HG03558 (cell line): ENCODE measurements at regions not wholly inside any gene's neighbourhood (a gene's known extent, or its start where the extent isn't known, plus 50 kb on each side); places are given as distances from the start of the nearest gene placed in this dataset.
"Not testable (repeated sequence)": the region's sequence is repeated elsewhere in the genome, so short reads cannot be mapped to it uniquely, and the experiment has no call there.

Experiments
- ATAC-seq: cut with Tn5 transposase; IDR thresholded peaks from one replicate; pipeline ENCODE4 v1.9.1; 2021; ENCODE audit warnings: moderate number of reproducible peaks; ENCODE audit not compliant: unreplicated experiment; ENCODE audit errors: extremely low read depth

DNA sequence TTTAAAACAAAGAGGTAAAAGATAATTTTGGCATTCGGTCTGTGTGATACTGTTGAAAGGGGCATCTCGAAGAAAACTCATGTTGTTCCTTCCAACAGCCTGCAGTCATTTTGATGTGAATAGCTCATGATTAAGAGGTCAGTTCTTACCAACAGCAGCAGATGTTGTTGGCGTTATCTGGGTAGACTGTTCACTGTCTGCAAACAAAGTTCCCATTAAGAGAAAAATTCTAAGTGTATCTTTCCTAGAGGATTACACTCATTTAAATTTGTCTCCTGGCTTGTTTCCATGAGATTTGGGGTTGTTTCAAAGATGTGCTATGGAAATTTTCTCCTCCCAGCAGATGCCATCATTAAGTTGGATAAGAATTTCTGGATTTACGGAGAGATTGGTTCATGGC, 138.2 kb upstream of the RORB start:
- ATAC-seq = no peak

GRCh38 chr9:74361508-74361907, 135.6 kb upstream of the RORB start:
- no peak for ATAC-seq

- ATAC-seq = no peak
Measured at GRCh38 chr9:74362423-74362822, 134.7 kb upstream of the RORB start.

DNA sequence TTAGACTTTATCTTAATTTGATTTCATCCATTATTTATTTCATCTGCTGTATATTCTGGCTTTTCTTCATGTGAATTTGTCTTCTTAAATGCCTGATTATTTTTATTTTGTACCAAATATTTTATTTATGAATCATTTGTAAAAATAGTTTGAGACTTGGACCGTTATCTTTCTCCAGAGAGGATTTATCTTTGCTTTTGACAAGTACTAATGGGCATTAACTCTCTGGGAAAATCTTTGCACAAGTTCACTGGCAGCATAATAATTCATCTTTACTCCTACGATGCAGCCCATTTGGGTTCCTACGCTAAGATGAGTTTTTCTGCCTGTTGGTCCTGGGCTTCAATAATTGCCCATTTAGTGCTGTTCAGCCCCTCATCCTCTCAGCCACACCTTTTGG, 131.0 kb upstream of the RORB start:
- ATAC-seq = no peak

- ATAC-seq = no peak
Measured at GRCh38 chr9:74369844-74370243, 127.3 kb upstream of the RORB start.

- ATAC-seq = no peak
Measured at GRCh38 chr9:74373348-74373747, 123.8 kb upstream of the RORB start.

- no peak for ATAC-seq
Measured at GRCh38 chr9:74379718-74380117, 117.4 kb upstream of the RORB start.

DNA sequence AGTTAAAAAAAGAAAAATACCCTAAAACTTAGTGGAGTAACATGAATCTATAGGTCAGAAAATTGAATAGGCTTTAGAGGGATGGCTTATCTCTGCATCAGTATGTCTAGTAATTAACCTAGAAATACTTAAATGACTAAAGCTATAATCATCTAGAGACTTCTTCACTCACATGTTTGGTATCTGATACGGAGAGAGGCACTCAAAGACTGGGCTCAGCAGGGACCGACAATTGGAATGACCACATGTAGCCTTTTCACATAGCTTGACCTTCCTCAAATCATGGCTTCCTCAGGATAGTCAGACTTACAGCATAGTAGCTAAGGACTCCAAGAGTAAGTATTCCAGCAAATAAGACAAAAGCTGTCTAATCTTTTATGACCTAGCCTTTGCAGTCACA, 105.3 kb upstream of the RORB start:
- ATAC-seq = no peak

DNA sequence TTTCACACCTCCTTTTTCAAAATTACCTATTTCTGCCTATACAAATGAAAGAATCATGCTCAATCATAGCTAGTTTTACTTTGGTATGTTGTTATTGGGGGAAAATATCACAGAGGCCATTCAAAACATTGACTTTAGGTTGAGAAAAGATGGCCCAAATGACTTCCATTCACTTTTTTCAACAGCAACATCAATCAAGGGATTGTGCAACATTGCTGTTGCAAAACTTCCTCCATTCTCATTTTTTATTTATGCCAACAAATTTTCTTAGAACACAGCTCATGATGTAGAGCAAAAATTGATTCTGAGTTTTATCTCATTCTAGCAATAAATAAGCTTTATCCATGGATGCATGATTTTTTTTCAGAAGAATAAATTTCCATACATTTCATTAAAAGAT, 93.6 kb upstream of the RORB start:
- no peak for ATAC-seq

DNA sequence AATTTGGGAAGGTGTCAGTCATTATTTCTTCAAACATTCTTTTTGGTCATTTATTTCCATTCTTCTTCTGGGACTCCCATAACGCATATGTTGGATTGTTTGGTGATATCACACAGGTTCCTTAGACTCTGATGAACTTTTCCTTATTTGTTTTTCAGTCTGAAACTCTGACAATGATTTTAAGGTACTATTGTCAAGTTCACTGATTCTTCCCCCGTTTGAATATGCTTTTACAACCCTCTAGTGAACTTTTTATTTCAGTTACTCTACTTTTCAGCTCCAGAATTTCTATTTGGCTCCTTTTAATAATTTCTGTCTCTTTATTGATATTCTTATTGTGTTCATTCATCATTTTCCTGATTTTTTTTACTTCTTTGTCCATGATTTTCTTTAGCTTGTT, 92.5 kb upstream of the RORB start:
- ATAC-seq = no peak

DNA sequence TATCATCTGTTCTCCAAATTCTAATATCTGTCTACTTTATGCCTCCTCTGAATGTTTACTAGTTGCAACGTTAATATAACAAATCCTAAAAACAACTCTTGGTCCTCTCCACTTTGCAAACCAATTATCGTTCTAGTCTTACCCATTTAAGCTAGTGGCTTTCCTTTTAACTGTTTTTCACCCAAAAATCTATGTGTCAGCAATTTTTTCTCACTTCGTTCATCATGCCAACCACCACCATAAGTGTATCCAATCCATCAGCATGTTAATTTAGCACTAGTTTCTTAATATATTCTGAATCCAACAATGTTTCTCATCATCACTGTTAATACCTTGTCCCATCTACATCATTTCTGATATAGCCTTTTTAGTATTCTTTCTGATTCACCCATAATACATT, 90.0 kb upstream of the RORB start:
- no peak for ATAC-seq

- ATAC-seq = no peak
Measured at GRCh38 chr9:74412236-74412979, 84.7 kb upstream of the RORB start.

DNA sequence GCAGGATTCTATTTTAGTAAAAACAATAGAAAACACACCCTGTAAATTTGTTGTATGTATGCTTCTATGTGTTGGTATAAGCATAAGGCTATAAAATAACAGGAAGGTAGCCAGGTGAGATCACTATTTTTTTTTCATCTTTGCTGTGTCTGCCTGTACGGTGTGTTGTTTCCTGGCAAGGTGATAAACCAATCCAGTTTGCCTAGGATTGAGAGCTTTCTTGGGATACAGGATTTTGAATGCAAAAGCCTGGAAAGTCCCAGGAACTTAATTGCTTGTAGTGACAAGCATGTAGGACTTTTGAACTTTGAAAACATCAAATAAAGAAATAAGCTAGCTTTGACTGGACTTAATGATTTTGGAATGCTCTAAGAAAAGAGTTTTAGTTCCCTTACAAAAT, 83.3 kb upstream of the RORB start:
- ATAC-seq = no peak

DNA sequence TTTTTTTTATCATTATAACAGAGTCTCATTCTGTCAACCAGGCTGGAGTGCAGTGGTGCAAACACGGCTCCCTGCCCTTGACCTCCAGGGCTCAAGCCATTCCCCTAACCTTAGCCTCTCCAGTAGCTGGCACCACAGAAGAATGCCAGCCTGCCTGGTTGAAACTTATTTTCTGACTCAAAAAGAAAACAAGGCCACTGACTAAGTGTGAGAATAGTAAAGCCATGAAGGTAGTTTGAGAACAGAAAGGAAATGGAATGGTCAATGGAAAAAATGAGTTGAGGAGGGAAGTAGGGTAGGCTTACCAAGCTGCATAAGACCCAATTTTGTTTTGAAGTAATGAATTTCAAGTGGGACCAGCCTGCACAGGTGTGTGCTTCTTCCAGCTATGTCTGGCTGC, 82.8 kb upstream of the RORB start:
- ATAC-seq = no peak

DNA sequence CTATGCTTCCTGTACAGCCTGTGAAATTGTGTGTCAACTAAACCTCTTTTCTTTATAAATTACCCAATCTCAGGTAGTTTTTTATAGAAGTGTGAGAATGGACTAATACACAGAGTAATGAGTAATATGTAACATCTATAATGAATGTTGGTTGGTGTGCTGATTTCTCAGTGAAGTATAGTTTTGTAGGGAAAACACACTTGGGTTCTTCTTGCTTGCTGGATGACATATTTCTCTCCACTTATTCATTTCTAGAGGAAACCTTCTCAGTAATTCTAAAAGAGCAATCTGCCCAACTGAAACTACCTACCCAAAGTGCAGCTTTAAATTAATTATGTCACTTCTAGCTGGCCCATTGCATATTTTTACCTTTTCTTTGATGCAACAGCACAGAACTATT, 81.1 kb upstream of the RORB start:
- no peak for ATAC-seq

DNA sequence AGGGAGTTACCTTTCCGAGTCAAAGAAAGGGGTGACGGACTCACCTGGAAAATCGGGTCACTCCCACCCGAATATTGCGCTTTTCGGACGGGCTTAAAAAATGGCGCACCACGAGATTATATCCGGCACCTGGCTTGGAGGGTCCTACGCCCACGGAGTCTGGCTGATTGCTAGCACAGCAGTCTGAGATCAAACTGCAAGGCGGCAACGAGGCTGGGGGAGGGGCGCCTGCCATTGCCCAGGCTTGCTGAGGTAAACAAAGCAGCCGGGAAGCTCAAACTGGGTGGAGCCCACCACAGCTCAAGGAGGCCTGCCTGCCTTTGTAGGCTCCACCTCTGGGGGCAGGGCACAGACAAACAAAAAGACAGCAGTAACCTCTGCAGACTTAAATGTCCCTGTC, 72.6 kb upstream of the RORB start:
- ATAC-seq = not testable (repeated sequence)

GRCh38 chr9:74431467-74431866, 65.7 kb upstream of the RORB start:
- ATAC-seq = no peak

DNA sequence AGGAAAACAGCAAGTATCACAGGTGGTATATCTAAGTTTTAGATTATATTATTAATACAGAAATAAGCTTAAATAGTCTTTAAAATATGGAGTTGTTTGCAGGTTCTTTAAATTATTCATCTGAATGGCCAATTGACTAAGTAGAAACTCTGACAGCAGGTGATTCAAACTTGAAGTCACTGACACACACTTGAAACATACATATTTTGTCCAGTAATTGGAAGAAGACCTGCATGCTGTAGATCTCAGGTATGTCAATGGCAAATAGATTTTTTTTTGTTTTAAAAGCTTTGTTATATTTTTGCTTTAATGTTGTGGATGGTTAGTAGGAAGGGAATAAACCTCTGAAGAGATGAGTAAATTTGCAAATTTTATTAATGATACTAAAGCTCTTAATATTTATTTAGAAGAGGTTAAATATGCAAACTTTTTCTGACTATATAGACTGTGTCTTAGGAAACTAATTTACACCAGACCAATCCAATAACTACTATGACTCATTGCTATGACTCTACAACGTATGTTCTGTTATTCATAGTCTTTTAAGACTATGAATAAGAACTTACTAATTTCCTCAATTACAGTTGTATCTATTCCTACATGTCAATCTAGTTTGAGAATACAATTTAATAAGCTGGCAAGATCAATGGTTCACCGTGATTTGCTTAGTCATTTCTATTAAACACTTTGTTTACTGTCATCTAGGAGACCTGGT, 53.9 kb upstream of the RORB start:
- no peak for ATAC-seq

- no peak for ATAC-seq
Measured at GRCh38 chr9:74444369-74444768, 52.8 kb upstream of the RORB start.
